GM10266 (cell line): ENCODE measurements at regions not wholly inside any gene's neighbourhood (a gene's known extent, or its start where the extent isn't known, plus 50 kb on each side); places are given as distances from the start of the nearest gene placed in this dataset.

Source experiments
- DNase-seq: peaks from one replicate; pipeline ENCODE4 v3.0.0; 2012; ENCODE audit errors: extremely low spot score
- TF ChIP-seq, protein P1 (sequence below): IDR thresholded peaks from 2 replicates; pipeline ENCODE4 v1.5.1; 2012; ENCODE audit warnings: mild to moderate bottlenecking, low read depth; ENCODE audit not compliant: control insufficient read depth, insufficient read depth; ENCODE audit errors: missing control alignments

DNA sequence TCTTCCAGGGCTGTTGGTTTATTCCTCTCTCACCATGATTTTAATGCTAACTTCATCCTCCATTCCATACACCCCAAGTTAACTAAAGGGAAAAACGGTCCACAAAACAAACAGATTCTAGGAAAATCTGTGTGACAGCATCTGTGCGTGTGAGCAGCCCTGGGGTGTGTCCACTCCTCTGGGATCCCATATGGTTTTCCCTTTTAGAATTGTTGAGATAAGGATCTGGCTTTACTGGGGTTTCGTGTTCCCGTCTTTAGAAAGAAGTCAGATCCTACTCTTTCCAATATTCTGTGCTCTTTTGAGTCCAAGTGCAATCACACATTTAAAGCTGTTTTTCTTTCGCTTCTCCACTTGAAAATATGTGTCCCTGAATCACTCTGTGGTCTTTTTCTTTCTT lies 257.1 kb downstream of the KLF6 start:
- no peak for DNase-seq
- TF ChIP-seq, protein P1, sequence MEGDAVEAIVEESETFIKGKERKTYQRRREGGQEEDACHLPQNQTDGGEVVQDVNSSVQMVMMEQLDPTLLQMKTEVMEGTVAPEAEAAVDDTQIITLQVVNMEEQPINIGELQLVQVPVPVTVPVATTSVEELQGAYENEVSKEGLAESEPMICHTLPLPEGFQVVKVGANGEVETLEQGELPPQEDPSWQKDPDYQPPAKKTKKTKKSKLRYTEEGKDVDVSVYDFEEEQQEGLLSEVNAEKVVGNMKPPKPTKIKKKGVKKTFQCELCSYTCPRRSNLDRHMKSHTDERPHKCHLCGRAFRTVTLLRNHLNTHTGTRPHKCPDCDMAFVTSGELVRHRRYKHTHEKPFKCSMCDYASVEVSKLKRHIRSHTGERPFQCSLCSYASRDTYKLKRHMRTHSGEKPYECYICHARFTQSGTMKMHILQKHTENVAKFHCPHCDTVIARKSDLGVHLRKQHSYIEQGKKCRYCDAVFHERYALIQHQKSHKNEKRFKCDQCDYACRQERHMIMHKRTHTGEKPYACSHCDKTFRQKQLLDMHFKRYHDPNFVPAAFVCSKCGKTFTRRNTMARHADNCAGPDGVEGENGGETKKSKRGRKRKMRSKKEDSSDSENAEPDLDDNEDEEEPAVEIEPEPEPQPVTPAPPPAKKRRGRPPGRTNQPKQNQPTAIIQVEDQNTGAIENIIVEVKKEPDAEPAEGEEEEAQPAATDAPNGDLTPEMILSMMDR = no peak

DNA sequence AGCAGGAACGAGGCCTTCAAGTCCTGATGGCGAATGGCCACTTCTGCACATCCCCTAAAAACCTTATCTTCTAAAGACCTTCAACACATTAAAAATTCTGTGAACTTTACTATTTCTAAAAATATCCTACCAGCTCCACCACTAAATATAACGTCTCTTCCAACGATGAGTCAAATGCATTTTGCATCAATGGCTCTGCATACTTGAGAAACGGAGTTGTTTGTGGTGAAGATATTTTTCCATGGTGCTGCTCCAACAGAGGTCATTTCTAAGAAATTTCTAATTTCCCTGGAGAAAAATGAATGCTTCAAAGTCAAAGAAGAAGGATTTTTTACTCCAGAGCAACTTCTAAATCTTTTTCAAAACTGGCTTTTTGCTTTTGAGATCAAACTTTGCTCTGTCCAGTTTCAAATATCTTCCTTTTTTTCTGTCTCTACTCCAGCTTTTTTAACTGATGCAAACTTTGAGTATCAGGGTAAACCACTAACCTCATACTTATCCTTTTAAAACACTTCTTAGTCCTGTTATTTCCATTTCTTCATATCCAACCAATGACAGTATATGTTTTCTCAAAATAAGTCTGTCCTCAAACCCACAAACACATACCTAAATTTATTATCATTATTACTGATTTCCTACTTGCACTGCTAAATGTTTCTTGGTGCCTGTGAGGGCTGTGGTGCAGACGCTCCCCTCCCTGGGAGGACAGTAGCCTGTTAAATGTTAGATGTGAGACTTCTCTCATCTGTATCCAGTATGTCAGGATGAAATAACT lies 258.1 kb downstream of the KLF6 start:
- TF ChIP-seq, protein P1 = no peak
- DNase-seq = peak; percentile 26

DNA sequence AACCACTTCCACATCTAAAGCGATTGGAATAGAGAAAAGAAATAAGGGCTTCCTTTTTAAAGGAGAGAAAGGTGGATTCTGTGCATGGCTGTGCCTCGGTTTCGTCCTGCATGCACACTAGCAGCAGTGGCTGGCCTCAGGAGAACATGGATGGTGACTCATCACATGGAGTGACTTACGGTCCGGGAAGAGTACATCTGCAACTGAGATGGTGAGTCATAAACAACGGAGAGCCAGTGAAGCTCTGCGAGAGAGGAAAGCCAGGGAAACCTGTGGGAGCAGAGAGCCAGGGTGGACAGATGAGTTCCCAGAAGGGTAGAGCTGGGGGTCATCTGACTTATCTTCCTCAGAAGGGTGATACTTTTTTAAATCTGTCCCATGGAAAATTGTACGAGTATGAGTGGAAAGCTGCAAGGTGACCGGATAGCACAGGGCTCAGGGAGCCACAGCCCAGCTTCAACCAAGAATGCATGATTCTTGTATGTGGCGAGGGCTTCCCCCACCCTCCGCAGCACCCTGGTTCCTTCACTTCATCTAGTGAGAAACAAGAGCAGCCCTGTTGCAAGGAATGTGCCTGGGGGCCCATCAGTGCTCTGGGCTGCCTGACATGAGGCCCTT lies 259.1 kb downstream of the KLF6 start:
- TF ChIP-seq, protein P1 = no peak
- no peak for DNase-seq

DNA sequence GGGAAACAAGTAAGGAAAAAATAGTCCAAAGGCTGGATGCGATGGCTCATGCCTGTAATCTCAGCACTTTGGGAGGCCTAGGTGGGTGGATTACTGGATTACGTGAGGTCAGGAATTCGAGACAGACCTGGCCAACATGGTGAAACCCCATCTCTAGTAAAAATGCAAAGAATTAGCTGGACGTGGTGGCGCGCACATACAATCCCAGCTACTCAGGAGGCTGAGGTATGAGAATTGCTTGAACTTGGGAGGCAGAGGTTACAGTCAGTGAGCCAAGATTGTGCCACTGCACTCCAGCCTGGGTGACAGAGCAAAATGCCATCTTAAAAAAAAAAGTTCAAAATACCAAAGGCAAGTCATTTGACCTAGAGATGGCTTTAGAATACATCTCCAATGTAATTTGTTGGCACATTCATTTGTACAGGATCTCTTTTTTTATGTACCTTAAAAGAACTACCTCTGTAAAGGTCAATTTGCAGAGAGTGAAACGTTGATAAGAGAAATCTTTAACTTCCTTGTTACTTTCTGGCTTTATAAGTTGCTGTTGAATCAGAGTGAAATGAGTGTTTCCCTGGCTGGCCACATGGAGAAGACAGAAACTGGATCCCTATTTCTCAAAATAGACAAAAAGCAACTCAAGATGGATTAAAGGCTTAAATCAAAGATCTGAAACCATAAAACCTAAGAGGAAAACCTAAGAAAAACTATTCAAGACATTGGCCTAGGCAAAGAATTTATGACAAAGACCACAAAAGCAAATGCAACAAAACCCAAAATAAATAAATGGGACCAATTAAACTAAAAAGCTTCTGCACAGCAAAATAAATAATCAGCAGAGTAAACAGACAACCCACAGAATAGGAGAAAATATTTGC lies 260.7 kb downstream of the KLF6 start:
- TF ChIP-seq, protein P1 = no peak
- DNase-seq = no peak

DNA sequence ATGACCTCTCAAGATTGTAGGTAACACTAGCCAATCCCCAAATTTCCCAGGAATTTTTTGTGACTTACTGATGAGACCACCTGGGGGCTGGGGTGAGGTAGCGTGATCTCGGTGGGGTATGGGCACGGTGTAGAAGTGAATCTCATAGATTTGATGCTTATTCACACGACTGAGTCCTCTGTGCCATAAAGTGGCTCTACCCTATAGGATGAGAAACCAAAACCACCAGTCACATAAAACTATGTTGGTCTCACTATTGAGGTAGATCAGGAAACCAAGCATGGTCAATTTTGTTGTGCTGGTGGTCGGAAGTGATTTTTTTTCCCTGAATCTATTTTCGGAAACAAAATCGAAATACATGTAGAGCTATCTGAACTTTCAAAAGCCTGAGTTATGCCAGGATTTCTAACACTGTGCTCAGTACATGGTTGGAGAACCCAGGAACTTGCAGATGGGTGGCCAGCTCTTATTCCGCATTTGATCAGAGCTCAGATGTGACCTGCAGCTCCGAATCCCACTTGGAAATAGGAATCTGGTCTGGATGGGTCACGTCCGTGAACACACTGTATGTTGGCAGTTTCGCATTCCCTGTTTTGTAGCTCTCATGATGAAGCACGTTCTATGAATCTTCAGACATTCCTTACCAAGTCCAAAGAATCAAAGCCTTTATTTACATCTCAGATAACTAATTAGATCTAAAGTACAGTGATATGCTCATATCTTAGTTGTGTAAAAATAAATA lies 261.5 kb downstream of the KLF6 start:
- TF ChIP-seq, protein P1 = no peak
- DNase-seq = no peak

DNA sequence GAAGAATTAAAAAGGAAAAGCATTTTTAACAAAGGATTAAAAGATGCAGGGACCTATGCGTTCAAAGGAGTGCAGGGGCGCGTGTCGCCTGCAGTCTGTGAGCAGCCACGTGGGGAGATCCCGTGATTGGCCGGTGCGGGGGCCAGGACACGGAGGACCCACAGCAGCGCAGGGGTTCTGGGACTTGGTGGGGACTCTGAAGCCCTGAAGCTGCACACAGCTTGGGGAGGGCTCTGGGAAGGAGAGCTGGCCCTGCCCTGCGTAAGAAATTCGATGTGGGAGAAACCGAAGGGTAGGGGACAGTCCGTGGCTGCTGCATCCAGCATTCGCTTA lies 268.1 kb downstream of the KLF6 start:
- TF ChIP-seq, protein P1 = no peak
- DNase-seq = no peak
